PC-9 (cell line): ENCODE measurements at regions not wholly inside any gene's neighbourhood (a gene's known extent, or its start where the extent isn't known, plus 50 kb on each side); places are given as distances from the start of the nearest gene placed in this dataset.

Experiments used
- BruUV-seq: library from RNA; stranded (reverse); fragments of 400-500 nt; replicated peaks from 2 replicates; lab custom pipeline; 2021; lab: Mats Ljungman, UMichigan
- CTCF ChIA-PET: fragments of 300-600 bp; sonication (Branson Sonifier 250); formaldehyde crosslinking; loops from one replicate; lab custom pipeline; 2022; ENCODE audit warnings: antibody characterized with exemption; lab: Charles Lee
- POLR2A ChIA-PET: fragments of 300-600 bp; sonication (Branson Sonifier 250); formaldehyde crosslinking; loops from one replicate; lab custom pipeline; 2022; ENCODE audit warnings: antibody characterized with exemption; ENCODE audit not compliant: unreplicated experiment; lab: Charles Lee
- DNase-seq, 2 experiments: peaks; one replicate each; pipeline versions ENCODE4 v3.0.0 to v3.0.0-alpha.2; 2015 to 2022; ENCODE audit warnings: mixed read lengths in 1 of 2
- H2AFZ ChIP-seq: fragments of 200-600 bp; sonication (generic); 2 replicates; pipeline ENCODE4 v1.8.1; 2017; ENCODE audit warnings: antibody characterized with exemption
- H3F3A ChIP-seq: fragments of 200-600 bp; sonication (generic); 2 replicates; pipeline ENCODE4 v1.8.1; 2017; ENCODE audit warnings: antibody characterized with exemption, mild to moderate bottlenecking, low read depth; ENCODE audit not compliant: insufficient read depth
- H3K27ac ChIP-seq: fragments of 200-600 bp; sonication (generic); 2 replicates; pipeline ENCODE4 v1.6.1; 2016; ENCODE audit warnings: mixed run types
- H3K27me3 ChIP-seq: fragments of 200-600 bp; sonication (generic); 2 replicates; pipeline ENCODE4 v1.6.1; 2016; ENCODE audit warnings: low read depth, mixed run types; ENCODE audit not compliant: insufficient read depth
- H3K36me3 ChIP-seq: fragments of 200-600 bp; sonication (generic); 2 replicates; pipeline ENCODE4 v1.6.1; 2016; ENCODE audit warnings: low read depth, mixed run types
- H3K4me1 ChIP-seq: fragments of 200-600 bp; sonication (generic); replicated peaks from 2 replicates; pipeline ENCODE4 v1.6.1; 2016; ENCODE audit warnings: mixed run types; ENCODE audit not compliant: insufficient read depth
- H3K4me2 ChIP-seq: fragments of 200-600 bp; sonication (generic); 2 replicates; pipeline ENCODE4 v1.6.1; 2017; ENCODE audit warnings: mixed run types
- H3K4me3 ChIP-seq: fragments of 200-600 bp; sonication (generic); 2 replicates; pipeline ENCODE4 v1.6.1; 2016; ENCODE audit warnings: mixed run types
- H3K79me2 ChIP-seq: fragments of 200-600 bp; sonication (generic); 2 replicates; pipeline ENCODE4 v1.6.1; 2017; ENCODE audit warnings: low read depth, mixed run types
- H3K9me2 ChIP-seq: fragments of 200-600 bp; sonication (generic); 2 replicates; pipeline ENCODE4 v1.8.1; 2017; ENCODE audit warnings: mild to moderate bottlenecking; ENCODE audit not compliant: insufficient read depth
- H3K9me3 ChIP-seq: fragments of 200-600 bp; sonication (generic); 2 replicates; pipeline ENCODE4 v1.8.1; 2016; ENCODE audit warnings: low read depth; ENCODE audit not compliant: insufficient read depth
- H4K20me1 ChIP-seq: fragments of 200-600 bp; sonication (generic); 2 replicates; pipeline ENCODE4 v1.8.1; 2017; ENCODE audit not compliant: insufficient read depth
- CTCF ChIP-seq: fragments of 200-600 bp; sonication (generic); conservative IDR thresholded peaks from 2 replicates; pipeline ENCODE4 v1.6.1; 2017; ENCODE audit warnings: mixed run types, antibody characterized with exemption, mild to moderate bottlenecking, moderate library complexity
- EZH2 ChIP-seq: fragments of 200-600 bp; sonication (generic); IDR thresholded peaks from 2 replicates; pipeline ENCODE4 v1.8.0; 2017; ENCODE audit warnings: antibody characterized with exemption, low read depth
- intact Hi-C: fragments of 100-400 bp; cut with micrococcal nuclease; formaldehyde crosslinking; loops from one replicate; pipeline ENCODE4 v1.10.0; 2022; ENCODE audit not compliant: unreplicated experiment

DNA sequence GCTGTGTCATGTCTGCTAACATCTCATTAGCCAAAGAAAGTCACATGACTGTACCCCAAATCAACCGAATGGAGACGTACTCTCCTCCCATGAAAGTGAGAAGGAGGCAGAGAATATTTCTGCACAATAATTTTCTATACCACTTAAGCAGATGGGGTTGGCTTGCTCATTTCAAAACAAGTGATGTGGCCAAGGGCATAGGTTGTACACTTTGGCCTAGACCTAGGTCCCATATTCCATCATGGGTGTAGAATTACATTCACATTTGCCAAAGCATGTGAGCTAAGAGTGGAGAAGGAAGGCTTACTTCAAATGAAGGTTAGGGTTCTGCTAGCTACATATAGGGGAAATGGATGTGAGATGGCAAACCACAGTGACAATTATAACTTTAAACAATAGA, 83.0 kb downstream of the ZNF365 start:
- Histone ChIP-seq H3K9me3 (peaks cover 5% of the 10 kb centered on the region), H3K79me2 (no peaks in the 10 kb centered on the region), H3K36me3 (no peaks in the 10 kb centered on the region), H3F3A (no peaks in the 10 kb centered on the region; the same call in 1 of the 2 replicates), H3K4me2 (no peak overlapping the region), H4K20me1 (no peaks in the 10 kb centered on the region), H3K27me3 (no peaks in the 10 kb centered on the region), H3K9me2 (no peaks in the 10 kb centered on the region), H2AFZ (no peak overlapping the region), H3K27ac (no peak overlapping the region), H3K4me1 (peaks cover 23% of the 10 kb centered on the region), H3K4me3 (no peak overlapping the region)
- POLR2A ChIA-PET: no interaction called here
- CTCF ChIA-PET: no interaction called here
- TF ChIP-seq EZH2 (no peak), CTCF (no peak)
- BruUV-seq: no TSS peak
- no peak for DNase-seq
- intact Hi-C loops: no loop called here

- no peaks in the 10 kb centered on the region for H3K9me2 ChIP-seq
- no peak overlapping the region for H3K4me3 ChIP-seq
- no peak overlapping the region for H3K4me2 ChIP-seq
- DNase-seq: no peak
- no peak overlapping the region for H3K27ac ChIP-seq
- peaks cover 23% of the 10 kb centered on the region for H3K4me1 ChIP-seq
- no peaks in the 10 kb centered on the region for H3K36me3 ChIP-seq
- H2AFZ ChIP-seq: no peak overlapping the region; the same call in 1 of the 2 replicates
- intact Hi-C loops: no loop called here
- CTCF ChIA-PET: no interaction called here
- H3K27me3 ChIP-seq: no peaks in the 10 kb centered on the region
- no peaks in the 10 kb centered on the region for H4K20me1 ChIP-seq
- no TSS peak for BruUV-seq
- no peak for TF ChIP-seq EZH2
- no peak for TF ChIP-seq CTCF
- H3K9me3 ChIP-seq: peaks cover 5% of the 10 kb centered on the region
- H3F3A ChIP-seq: no peaks in the 10 kb centered on the region; the same call in 1 of the 2 replicates
- no peaks in the 10 kb centered on the region for H3K79me2 ChIP-seq
- POLR2A ChIA-PET: no interaction called here
Measured at GRCh38 chr10:62457598-62457997, 83.4 kb downstream of the ZNF365 start.

GRCh38 chr10:62459072-62459471, 84.9 kb downstream of the ZNF365 start:
- no peak for DNase-seq
- BruUV-seq: no TSS peak
- ChIA-PET CTCF (no interaction called here), POLR2A (no interaction called here)
- intact Hi-C loops: no loop called here
- H3K27ac ChIP-seq: no peak overlapping the region
- no peaks in the 10 kb centered on the region for H3K27me3 ChIP-seq
- H3F3A ChIP-seq: no peaks in the 10 kb centered on the region; the same call in 1 of the 2 replicates
- no peak for TF ChIP-seq EZH2
- TF ChIP-seq CTCF: no peak
- H3K79me2 ChIP-seq: no peaks in the 10 kb centered on the region
- H3K9me3 ChIP-seq: no peaks in the 10 kb centered on the region
- no peak overlapping the region for H3K4me3 ChIP-seq
- no peaks in the 10 kb centered on the region for H4K20me1 ChIP-seq
- peaks cover 19% of the 10 kb centered on the region for H3K4me1 ChIP-seq
- no peaks in the 10 kb centered on the region for H3K9me2 ChIP-seq
- no peak overlapping the region for H2AFZ ChIP-seq
- no peak overlapping the region for H3K4me2 ChIP-seq
- H3K36me3 ChIP-seq: no peaks in the 10 kb centered on the region
